Glutamatergic neuron (in vitro differentiated cells): ENCODE measurements at regions not wholly inside any gene's neighbourhood (a gene's known extent, or its start where the extent isn't known, plus 50 kb on each side); places are given as distances from the start of the nearest gene placed in this dataset.
"Not testable (repeated sequence)": the region's sequence is repeated elsewhere in the genome, so short reads cannot be mapped to it uniquely, and the experiment has no call there.

Source experiments
- DNase-seq: peaks from one replicate; pipeline ENCODE4 v3.0.0; 2022
- H3K27ac Mint-ChIP-seq: one replicate; pipeline ENCODE4 v1.8.0; 2020; ENCODE audit warnings: mild to moderate bottlenecking, mixed read lengths, inconsistent platforms; ENCODE audit not compliant: unreplicated experiment
- H3K27me3 Mint-ChIP-seq: one replicate; pipeline ENCODE4 v1.8.0; 2020; ENCODE audit warnings: mild to moderate bottlenecking, moderate library complexity, mixed read lengths, inconsistent platforms; ENCODE audit not compliant: unreplicated experiment
- H3K36me3 Mint-ChIP-seq: one replicate; pipeline ENCODE4 v1.8.0; 2020; ENCODE audit warnings: mild to moderate bottlenecking, mixed read lengths, inconsistent platforms; ENCODE audit not compliant: unreplicated experiment
- H3K4me1 Mint-ChIP-seq: one replicate; pipeline ENCODE4 v1.8.0; 2020; ENCODE audit warnings: mild to moderate bottlenecking, low read depth, mixed read lengths, inconsistent platforms; ENCODE audit not compliant: unreplicated experiment
- H3K4me3 Mint-ChIP-seq: one replicate; pipeline ENCODE4 v1.8.0; 2020; ENCODE audit warnings: mild to moderate bottlenecking, mixed read lengths, inconsistent platforms; ENCODE audit not compliant: unreplicated experiment
- H3K9me3 Mint-ChIP-seq: one replicate; pipeline ENCODE4 v1.8.0; 2020; ENCODE audit warnings: mild to moderate bottlenecking, moderate library complexity, mixed read lengths, inconsistent platforms; ENCODE audit not compliant: unreplicated experiment
- TF ChIP-seq, protein P1 (sequence below): fragments of 200-600 bp; sonication (generic); IDR thresholded peaks from one replicate; pipeline ENCODE4 v1.5.0; 2021; ENCODE audit not compliant: partially characterized antibody, unreplicated experiment

DNA sequence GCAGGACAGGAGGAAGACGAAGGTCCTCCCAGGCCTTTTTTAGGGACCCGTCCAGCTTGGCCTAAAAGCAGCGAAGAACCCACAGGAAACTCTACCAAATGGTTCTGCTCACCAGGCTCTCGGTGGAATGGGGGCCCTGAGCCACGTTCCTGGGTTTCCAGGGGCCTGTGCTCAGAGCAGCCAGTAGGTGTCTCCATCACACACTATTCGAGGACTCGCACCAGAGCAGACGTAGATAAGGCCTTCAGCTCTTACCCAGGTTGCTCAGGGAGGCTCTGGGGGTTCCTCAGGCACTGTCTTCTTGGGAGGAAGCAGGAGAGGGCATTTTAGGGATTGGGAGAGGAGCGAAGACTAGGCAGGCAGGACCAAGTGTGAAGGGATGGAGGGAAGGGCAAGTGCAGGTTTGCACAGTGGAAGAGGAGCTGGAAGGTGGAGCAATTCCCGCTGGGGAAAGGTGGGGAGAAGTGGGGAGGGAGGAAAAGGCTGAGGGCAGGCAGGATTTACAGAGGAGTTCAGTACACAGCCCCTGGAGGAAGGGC is 157.1 kb downstream of the RGS9 start:
- Mint-ChIP-seq H3K4me3 (no peak overlapping the region), H3K4me1 (no peaks in the 10 kb centered on the region), H3K36me3 (no peaks in the 10 kb centered on the region), H3K27ac (no peak overlapping the region), H3K9me3 (peaks cover 1% of the 10 kb centered on the region), H3K27me3 (no peaks in the 10 kb centered on the region)
- peak; percentile 69 for DNase-seq
- TF ChIP-seq, protein P1, sequence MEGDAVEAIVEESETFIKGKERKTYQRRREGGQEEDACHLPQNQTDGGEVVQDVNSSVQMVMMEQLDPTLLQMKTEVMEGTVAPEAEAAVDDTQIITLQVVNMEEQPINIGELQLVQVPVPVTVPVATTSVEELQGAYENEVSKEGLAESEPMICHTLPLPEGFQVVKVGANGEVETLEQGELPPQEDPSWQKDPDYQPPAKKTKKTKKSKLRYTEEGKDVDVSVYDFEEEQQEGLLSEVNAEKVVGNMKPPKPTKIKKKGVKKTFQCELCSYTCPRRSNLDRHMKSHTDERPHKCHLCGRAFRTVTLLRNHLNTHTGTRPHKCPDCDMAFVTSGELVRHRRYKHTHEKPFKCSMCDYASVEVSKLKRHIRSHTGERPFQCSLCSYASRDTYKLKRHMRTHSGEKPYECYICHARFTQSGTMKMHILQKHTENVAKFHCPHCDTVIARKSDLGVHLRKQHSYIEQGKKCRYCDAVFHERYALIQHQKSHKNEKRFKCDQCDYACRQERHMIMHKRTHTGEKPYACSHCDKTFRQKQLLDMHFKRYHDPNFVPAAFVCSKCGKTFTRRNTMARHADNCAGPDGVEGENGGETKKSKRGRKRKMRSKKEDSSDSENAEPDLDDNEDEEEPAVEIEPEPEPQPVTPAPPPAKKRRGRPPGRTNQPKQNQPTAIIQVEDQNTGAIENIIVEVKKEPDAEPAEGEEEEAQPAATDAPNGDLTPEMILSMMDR = peak; percentile 66

DNA sequence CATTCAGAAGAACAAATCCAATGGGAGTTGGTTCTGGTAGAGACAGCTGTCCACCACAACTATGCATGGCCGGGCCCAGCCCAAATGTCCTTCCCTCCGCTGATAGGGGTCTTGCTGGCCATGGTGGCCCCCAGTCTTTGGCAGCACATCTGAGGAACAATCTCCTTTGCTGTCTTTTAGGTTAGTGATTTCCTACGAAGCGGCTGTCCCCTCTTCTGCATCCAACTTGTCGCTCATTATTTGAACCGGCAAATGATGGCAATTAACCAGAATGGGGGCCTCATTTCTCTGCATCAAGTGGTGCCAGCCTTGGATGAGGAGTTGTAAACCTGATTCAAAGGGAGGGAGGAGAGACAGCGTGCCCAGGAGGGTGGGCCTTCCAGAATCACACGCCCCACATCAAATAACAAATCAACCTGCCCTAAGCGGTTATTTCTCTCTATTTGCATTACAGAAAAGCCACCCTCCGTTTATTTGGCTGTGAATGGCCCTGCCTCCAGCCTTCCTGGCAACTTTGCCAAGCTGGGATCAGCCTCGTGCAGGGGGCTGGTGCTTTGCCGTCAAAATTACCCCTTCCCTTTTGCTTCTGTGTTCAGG is 156.5 kb downstream of the RGS9 start:
- no peak for DNase-seq

DNA sequence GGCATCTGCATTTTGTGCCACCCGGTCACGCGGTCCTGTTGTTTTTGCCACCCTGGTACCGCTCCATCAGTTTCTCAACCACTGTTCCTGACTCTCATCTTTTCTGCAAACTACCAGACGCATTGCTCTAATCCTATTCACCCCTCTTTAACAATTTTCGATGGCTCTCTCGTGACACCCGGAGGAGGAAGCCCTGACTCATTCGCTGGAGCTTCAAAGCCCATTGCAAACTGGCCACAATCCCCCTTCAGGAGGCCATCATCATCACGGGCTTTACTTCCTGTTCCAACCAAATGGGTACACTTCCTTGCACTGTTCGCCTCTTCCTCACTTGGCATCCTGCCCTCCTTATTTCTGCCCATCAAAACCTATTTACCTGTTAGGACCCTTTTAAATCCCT is 155.3 kb downstream of the RGS9 start:
- Mint-ChIP-seq H3K27me3 (peaks cover 2% of the 10 kb centered on the region), H3K4me1 (no peaks in the 10 kb centered on the region), H3K9me3 (peaks cover 3% of the 10 kb centered on the region), H3K27ac (no peak overlapping the region), H3K4me3 (no peak overlapping the region), H3K36me3 (peaks cover 5% of the 10 kb centered on the region)
- TF ChIP-seq, protein P1 = no peak
- DNase-seq = no peak

More for the DNA sequence above, 156.5 kb downstream of the RGS9 start:
- Mint-ChIP-seq H3K9me3 (peaks cover 1% of the 10 kb centered on the region), H3K4me1 (no peaks in the 10 kb centered on the region), H3K27me3 (no peaks in the 10 kb centered on the region), H3K4me3 (no peak overlapping the region), H3K36me3 (peaks cover under 1% of the 10 kb centered on the region), H3K27ac (no peak overlapping the region)
- TF ChIP-seq, protein P1 = no peak

DNA sequence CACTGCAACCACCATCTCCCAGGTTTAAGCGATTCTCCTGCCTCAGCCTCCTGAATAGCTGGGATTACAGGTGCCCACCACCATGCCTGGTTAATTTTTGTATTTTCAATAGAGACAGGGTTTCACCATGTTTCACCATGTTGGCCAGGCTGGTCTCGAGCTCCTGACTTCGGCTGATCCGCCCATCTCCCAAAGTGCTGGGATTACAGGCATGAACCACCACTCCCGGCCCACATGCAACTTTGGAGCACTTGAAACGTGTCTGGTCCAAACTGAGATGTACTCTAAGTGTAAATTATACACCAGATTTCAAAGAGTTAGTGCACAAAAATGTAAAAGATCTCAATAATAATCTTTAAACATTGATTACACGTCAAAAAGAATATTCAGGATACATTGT is 154.1 kb downstream of the RGS9 start:
- not testable (repeated sequence) for H3K4me1 Mint-ChIP-seq, H3K27ac Mint-ChIP-seq, H3K27me3 Mint-ChIP-seq, H3K9me3 Mint-ChIP-seq, DNase-seq, H3K4me3 Mint-ChIP-seq, H3K36me3 Mint-ChIP-seq

DNA sequence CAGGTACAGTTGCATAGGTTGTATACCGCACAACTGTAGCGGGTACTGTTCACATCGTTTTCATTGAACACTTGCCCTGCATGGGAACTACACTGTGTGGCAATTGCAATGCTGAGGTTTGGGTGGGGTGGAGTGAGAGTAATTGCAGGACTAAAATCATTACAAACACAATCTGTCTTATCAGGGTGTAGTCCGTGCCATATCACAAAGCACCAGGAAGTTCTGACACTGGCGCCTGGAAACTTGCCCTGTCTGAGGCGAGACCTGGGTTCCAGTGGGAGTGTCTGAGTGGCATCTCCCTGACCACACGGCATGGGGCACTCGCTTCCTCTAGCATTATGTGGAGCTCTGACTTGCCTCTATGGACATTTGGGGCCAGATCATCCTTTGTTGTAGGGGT is 153.4 kb downstream of the RGS9 start:
- H3K4me3 Mint-ChIP-seq = no peak overlapping the region
- no peak overlapping the region for H3K27ac Mint-ChIP-seq
- H3K36me3 Mint-ChIP-seq = peaks cover 5% of the 10 kb centered on the region
- peaks cover 3% of the 10 kb centered on the region for H3K9me3 Mint-ChIP-seq
- no peaks in the 10 kb centered on the region for H3K4me1 Mint-ChIP-seq
- H3K27me3 Mint-ChIP-seq = peaks cover 2% of the 10 kb centered on the region
- TF ChIP-seq, protein P1 = no peak
- no peak for DNase-seq
